NCI-H1930 (cell line): ENCODE measurements at regions not wholly inside any gene's neighbourhood (a gene's known extent, or its start where the extent isn't known, plus 50 kb on each side); places are given as distances from the start of the nearest gene placed in this dataset.

ENCODE experiments used
- DNase-seq, 2 experiments: peaks; one replicate each; lab custom pipeline; 2025; lab: John Stamatoyannopoulos, UW

- DNase-seq = no peak
These were observed 178.8 kb upstream of the NTM start for GRCh38 chr11:131191606-131192005.

- DNase-seq = no peak
These were observed 177.8 kb upstream of the NTM start for GRCh38 chr11:131192628-131193027.

- no peak for DNase-seq
These were observed 177.3 kb upstream of the NTM start for GRCh38 chr11:131193031-131193501.

- DNase-seq = no peak
These were observed 175.7 kb upstream of the NTM start for GRCh38 chr11:131194726-131195125.

- no peak for DNase-seq
These were observed 174.5 kb upstream of the NTM start for GRCh38 chr11:131195661-131196517.

GRCh38 chr11:131198161-131199014 is 172.0 kb upstream of the NTM start:
- no peak for DNase-seq

- no peak for DNase-seq
These were observed 171.5 kb upstream of the NTM start for GRCh38 chr11:131199015-131199280.

GRCh38 chr11:131201674-131202073 is 168.7 kb upstream of the NTM start:
- no peak for DNase-seq

GRCh38 chr11:131203040-131203439 is 167.4 kb upstream of the NTM start:
- DNase-seq = no peak

- DNase-seq = no peak
These were observed 166.1 kb upstream of the NTM start for GRCh38 chr11:131204282-131204681.

- no peak for DNase-seq
These were observed 165.5 kb upstream of the NTM start for GRCh38 chr11:131204765-131205380.

GRCh38 chr11:131206671-131207070 is 163.7 kb upstream of the NTM start:
- no peak for DNase-seq

- DNase-seq = no peak
These were observed 162.5 kb upstream of the NTM start for GRCh38 chr11:131207901-131208300.

GRCh38 chr11:131217313-131218310 is 152.8 kb upstream of the NTM start:
- DNase-seq = no peak

GRCh38 chr11:131218542-131218941 is 151.9 kb upstream of the NTM start:
- no peak for DNase-seq

- no peak for DNase-seq
These were observed 150.8 kb upstream of the NTM start for GRCh38 chr11:131219646-131220045.

GRCh38 chr11:131223198-131223991 is 147.0 kb upstream of the NTM start:
- DNase-seq = no peak

GRCh38 chr11:131228378-131228777 is 142.0 kb upstream of the NTM start:
- DNase-seq = no peak

- no peak for DNase-seq
These were observed 141.2 kb upstream of the NTM start for GRCh38 chr11:131229221-131229620.

GRCh38 chr11:131231317-131231940 is 139.0 kb upstream of the NTM start:
- no peak for DNase-seq
